ENCODE measurements at regions not wholly inside any gene's neighbourhood (a gene's known extent, or its start where the extent isn't known, plus 50 kb on each side); places are given as distances from the start of the nearest gene placed in this dataset.

DNA sequence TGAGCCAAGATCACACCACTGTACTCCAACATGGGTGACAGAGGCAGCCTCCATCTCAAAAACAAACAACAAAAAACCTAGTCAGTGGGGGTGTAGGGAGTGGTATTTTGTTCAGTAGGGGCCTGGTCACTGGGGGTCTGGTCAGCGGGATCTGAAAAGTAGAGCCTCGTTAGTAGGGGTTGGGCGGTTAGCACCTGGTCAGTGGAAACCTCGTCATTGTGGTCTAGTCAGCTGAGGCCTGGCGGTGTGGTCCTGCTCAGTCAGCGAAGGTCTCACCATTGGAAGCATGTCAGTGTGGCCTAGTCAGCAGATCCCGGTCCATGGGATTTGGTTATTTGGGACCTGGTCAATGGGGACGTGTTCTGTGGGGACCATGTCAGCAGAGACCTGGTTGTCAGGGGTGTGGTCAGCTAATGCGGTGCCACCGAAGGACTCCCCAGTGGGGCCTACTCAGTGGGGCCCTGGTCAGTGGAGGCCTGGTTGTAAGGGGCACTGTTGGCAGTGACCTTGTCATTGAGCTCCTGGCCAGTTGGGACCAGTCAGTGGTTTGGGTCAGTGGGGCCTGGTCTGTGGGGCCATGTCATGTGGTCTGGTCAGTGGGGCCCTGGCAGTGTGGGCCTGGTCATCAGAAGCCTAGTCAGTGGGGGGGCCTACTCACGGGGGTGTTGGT lies 63.0 kb upstream of the TPM4 start:
- no peak for TF ChIP-seq CTCF (conservative IDR thresholded peaks at IDR 0.05; ENCODE audit: low read depth, low read length)
- H3K4me3 ChIP-seq (ENCODE audit: low read depth, low read length) = no peak overlapping the region
- DNase-seq (ENCODE audit: low read depth) = no peak

GRCh38 chr19:16013851-16014840 lies 62.1 kb upstream of the TPM4 start:
- no peak overlapping the region for H3K4me3 ChIP-seq (ENCODE audit: low read depth, low read length)
- no peak for TF ChIP-seq CTCF (conservative IDR thresholded peaks at IDR 0.05; ENCODE audit: low read depth, low read length)
- no peak for DNase-seq (ENCODE audit: low read depth)

DNA sequence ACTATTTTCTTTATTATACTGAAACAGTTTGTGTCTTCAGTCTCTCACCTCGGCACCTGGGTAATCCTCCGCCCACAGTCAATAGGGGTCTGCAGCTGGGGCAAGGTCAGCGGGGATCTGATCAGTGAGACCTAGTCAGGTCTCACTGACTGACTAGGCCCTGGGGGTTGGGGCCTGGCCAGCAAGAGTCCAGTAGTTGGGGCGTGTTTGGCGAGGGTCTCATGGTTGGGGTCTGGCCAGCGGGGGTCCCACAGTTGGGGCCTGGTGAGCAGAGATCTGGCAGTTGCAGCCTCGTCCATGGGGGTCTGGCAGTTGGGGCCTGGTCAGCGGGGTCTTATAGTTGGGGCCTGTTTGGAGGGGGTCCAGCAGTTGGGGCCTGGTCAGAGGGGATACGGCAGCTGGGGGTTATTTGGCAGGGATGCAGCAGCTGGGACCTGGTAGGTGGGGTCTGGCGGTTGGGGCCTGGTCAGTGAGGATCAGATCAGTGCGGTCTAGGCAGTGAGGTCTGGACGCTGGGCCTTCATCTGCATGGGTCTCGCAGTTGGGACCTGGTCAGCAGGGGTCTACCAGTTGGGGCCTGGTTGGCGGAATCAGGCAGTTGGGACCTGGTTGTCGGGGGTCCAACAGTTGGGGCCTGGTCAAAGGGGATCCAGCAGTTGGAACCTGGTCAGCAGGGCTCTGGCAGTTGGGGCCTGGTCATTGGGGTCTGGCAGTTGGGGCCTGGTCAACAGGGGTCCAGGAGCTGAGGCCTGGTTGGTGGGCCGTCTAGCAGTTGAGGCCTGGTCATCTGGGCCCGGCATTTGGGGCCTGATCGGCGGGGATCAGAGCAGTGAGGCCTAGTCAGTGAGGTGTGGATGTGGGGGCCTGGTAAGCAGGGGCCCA lies 61.1 kb upstream of the TPM4 start:
- TF ChIP-seq CTCF (conservative IDR thresholded peaks at IDR 0.05; ENCODE audit: low read depth, low read length) = no peak
- no peak for DNase-seq (ENCODE audit: low read depth)
- H3K4me3 ChIP-seq (ENCODE audit: low read depth, low read length) = no peak overlapping the region

DNA sequence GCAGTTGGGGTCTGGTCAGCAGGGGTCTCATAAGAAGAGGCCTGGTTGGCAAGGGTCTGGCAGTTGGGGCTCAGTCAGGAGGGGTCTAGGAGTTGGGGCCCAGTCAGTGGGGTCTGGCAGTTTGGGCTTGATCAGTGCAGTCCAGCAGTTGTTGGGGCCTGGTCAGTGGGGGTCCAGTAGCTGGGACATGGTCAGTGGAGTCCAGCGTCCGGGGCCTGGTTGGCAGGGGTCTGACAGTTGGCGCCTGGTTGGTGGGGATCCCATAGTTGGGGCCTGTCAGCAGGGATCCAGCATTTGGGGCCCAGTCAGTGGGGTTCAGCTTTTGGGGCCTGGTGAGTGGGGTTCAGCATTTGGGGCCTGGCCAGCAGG lies 60.5 kb upstream of the TPM4 start:
- no peak overlapping the region for H3K4me3 ChIP-seq (ENCODE audit: low read depth, low read length)
- TF ChIP-seq CTCF (conservative IDR thresholded peaks at IDR 0.05; ENCODE audit: low read depth, low read length) = no peak
- no peak for DNase-seq (ENCODE audit: low read depth)

- no peak for DNase-seq (ENCODE audit: low read depth)
Measured at GRCh38 chr19:16016226-16017137, 59.8 kb upstream of the TPM4 start.

More at GRCh38 chr19:16016226-16017137, 59.8 kb upstream of the TPM4 start:
- H3K4me3 ChIP-seq (ENCODE audit: low read depth, low read length) = no peak overlapping the region
- no peak for TF ChIP-seq CTCF (conservative IDR thresholded peaks at IDR 0.05; ENCODE audit: low read depth, low read length)
